GM20431 (cell line): ENCODE measurements at regions not wholly inside any gene's neighbourhood (a gene's known extent, or its start where the extent isn't known, plus 50 kb on each side); places are given as distances from the start of the nearest gene placed in this dataset.
"Not testable (repeated sequence)": the region's sequence is repeated elsewhere in the genome, so short reads cannot be mapped to it uniquely, and the experiment has no call there.

Experiments
- in situ Hi-C: fragments of 300-500 bp; cut with MseI, MboI; formaldehyde crosslinking; loops from one replicate; pipeline ENCODE4 v1.15.0; 2020; ENCODE audit warnings: low sequenced_read_pairs; ENCODE audit not compliant: unreplicated experiment

- in situ Hi-C loops, result no loop called here
These were observed 303.0 kb upstream of the RGS6 start for GRCh38 chr14:71629250-71629649.

DNA sequence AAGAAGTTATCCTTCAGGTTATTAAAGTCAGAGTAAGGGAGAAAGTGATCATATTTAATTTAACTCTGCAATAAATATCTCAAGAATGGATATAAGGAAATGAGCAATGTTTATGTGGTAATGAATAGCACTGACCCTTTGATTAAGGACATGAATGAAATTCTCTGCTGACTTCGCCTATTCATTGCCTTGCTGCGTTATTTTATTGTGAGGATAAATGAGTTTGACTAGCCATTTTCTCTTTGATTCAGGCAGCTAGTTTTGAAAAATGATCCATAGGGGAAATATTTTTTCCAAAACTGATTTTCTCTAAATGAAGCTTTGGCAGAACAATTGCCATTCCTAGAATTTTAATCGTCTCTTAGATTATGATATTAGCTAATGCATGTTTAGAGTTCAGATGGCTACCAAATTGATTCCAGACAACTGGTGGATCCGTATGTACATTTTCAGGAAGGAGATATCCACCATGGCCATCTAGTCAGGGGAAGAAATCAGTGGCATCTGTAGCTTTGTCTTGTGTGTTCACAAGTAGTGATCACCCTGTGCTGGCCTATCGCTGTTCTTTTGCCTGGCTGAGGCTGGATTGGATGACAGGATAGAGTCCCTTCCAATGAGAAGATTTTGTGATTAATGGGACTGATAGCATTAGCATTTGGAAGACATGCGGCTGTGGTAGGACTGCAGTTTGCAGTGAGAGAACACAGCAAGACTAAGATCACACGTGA lies 302.3 kb upstream of the RGS6 start:
- in situ Hi-C loops, result no loop called here

DNA sequence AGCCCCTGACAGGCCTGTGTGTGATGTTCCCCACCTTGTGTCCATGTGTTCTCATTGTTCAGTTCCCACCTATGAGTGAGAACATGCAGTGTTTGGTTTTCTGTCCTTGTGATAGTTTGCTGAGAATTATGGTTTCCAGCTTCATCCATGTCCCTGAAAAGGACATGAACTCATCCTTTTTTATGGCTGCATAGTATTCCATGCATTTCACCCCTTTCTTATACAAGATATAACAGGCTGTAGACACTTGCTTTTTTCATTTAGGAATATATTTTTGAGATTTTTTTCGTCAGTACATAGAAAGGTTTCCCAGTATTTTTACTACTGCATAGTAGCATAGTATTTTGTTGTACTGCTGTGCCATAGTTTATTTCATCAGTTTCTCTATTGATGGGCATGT lies 301.2 kb upstream of the RGS6 start:
- in situ Hi-C loops, result not testable (repeated sequence)

DNA sequence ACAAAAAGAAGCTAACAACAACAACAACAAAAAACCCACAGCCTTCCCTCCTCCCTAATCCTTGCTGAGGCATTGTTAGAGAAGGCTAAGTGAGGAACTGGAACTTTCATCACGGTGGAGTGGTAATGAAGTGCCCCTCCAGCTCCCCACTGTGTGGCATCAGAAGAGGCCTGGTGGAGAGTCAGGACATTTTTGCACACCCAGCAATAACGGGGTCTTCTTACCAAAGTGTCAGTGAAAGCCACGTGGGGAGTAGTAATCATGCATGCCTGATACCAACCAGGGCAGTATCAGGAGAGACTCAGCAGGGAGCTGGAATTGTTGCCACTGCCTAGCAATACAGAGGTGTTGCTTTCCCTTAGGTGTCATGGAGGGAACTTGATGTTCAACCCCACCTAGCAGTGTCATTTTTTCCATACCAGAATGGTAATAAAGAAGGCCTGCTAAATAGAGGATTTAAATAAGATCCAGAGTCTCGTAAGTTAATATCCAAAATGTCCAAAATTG lies 299.7 kb upstream of the RGS6 start:
- in situ Hi-C loops, result no loop called here

DNA sequence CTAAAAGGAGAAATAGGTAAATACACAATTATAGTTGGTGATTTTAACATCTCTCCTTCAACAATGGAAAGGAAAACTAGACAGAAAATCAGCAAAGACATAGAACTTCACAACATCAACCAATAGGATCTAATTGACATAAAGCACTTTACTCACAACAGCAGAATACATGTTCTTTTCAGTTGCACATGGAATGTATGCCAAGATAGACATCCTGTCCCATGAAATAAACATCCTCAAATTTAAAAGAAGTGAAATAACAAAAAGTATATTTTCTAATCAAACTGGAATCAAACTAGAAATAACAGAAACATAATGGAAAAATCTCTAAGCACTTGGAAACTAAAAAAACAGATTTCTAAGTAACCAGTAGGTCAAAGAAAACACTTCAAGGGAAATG lies 296.2 kb upstream of the RGS6 start:
- in situ Hi-C loops, result no loop called here

GRCh38 chr14:71636820-71637471 lies 295.3 kb upstream of the RGS6 start:
- in situ Hi-C loops, result no loop called here

DNA sequence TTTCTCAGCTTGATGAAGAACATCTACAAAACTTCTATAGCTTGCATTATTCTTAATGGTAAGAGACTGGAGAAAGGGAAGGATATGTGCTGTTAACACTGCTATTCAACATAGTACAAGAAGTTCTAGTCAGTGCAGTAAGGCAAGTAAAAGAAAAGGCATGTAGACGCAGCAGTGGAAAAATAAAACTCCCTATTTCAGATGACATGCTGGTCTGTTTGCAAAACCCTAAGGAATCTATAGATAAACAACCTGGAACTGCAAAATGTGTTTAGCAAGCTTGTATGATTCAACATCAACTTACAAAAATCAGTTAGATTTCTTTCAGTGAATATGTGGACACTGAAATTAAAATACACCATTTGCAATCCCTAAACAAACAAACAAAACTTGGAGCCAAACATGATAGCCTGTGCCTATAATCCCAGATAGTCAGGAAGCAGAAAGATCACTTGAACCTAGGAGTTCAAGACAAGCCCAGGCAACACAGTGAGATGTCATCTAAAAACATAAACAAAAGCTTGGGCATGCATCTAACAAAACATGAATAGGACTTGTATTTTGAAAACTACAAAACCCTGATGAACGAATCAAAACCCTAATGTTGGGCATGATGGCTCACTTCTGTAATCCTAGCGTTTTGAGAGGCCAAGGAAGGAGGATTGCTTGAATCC lies 293.6 kb upstream of the RGS6 start:
- in situ Hi-C loops, result no loop called here

- in situ Hi-C loops, result no loop called here
These were observed 289.5 kb upstream of the RGS6 start for GRCh38 chr14:71642715-71643114.

GRCh38 chr14:71645656-71646055 lies 286.6 kb upstream of the RGS6 start:
- in situ Hi-C loops, result no loop called here

- in situ Hi-C loops, result no loop called here
These were observed 285.7 kb upstream of the RGS6 start for GRCh38 chr14:71646518-71646917.

DNA sequence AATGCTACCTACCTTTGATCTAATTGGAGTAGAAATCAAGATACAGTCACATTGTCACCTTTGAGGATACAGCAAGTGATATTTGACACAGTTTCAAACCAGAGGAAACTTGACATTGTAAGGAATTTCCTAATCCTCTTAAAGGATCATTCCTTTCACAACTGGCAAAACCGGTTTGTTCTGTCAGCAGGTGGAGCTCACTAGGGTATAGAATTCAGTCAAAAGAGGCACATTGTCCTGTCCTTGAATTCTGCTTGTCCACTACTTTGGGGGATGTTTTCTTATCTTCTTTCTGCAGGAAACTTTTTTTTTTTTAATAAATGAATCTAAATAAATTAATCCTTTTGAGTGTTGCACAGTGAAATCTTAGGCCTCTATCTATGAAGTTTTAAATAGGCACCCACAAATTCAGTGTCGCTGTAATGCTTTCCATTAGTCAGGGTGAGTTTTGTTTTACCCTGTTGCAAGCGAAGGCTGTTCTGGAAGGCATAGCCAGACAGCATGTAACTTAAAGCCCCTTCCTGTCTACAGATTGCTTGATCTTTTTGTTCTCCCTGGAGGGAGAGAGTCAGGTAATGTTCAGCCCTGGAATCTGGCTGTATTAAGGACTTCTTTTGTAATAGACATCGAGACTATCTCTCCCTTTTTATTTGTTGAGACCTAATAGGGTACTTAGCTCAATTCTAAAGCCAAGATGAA lies 285.0 kb upstream of the RGS6 start:
- in situ Hi-C loops, result no loop called here

GRCh38 chr14:71648725-71649124 lies 283.5 kb upstream of the RGS6 start:
- in situ Hi-C loops, result no loop called here

- in situ Hi-C loops, result no loop called here
These were observed 282.0 kb upstream of the RGS6 start for GRCh38 chr14:71650187-71650755.

- in situ Hi-C loops, result no loop called here
These were observed 281.0 kb upstream of the RGS6 start for GRCh38 chr14:71651228-71651627.

DNA sequence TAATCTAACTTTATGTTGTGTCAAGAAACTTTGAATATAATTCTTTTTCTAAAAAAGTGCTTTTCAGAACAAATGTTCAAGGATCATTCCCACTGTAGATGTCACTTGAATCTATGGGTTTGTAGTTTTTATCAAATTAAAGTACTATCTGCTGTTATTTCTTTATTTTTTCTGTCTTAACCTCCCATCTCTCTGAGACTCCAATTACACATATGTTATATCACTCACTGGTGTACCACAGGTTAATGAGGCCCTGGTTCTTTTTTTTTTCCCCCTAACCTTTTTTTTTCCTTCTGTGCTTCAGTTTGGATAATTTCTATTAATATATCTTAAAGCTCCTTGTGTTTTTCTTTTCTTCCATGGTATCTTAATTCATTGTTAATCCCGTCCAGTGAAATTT lies 279.9 kb upstream of the RGS6 start:
- in situ Hi-C loops, result no loop called here

DNA sequence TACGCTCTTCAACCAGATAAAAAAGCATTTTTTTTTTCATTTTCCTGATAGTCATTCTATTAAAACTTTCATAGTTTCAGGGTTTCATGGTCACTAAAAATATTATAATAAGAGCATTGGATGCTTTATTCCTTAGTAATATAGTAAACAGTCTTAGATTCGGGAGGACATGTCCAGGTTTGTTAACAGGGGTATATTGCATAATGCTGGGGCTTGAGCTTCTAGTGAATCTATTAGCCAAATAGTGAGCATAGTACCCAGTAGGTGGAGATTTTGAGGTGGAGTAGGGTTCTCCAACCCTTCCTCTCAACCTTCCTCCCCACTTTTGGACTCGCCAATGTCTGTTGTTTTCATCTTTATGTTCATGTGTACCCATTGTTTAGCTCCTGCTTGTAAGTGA lies 277.4 kb upstream of the RGS6 start:
- in situ Hi-C loops, result no loop called here

DNA sequence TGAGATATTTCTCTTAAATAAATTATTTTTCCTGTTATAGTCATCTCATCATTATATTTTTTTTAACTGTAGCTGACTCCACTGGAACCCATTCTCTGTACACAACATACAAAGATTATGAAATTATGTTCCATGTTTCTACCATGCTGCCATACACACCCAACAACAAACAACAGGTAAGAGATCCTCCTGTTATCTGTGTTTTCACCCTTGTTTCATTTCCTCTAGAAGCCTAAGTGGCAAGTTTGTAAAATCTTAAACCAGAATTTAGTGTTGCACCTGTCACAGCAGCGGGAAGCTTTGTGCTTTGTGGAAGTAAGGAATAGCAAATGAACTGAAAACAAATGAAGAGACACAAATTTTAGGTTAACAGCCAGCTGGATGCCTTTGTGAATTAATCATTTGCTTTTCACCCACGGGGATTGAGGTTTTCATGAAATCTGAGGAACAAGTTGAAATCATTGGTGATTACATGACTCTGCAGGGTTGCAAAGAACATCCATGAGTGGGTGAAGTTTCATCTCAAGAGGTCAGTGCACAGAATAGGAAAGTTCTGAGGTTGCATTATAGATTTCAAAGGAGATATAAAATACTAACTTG lies 273.9 kb upstream of the RGS6 start:
- in situ Hi-C loops, result no loop called here

DNA sequence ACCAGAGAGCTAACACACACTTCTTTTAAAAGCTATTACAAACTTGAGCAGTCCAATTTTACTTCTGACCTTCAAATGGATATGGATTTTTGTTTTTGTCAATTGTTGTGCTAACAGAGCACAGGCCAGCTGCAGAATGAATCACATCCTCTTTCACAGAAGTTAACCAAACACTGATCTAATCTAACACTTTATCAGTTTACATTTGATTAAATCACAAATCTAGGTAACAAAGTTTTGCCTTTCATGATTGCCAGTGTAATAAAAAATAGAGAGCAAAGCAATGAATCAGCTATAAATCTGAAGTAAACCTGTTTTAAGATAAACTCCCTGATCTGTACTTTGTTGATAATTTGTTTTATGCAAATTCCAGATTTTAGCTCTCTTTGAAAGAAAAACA lies 273.1 kb upstream of the RGS6 start:
- in situ Hi-C loops, result no loop called here

- in situ Hi-C loops, result no loop called here
These were observed 270.8 kb upstream of the RGS6 start for GRCh38 chr14:71661441-71661840.

DNA sequence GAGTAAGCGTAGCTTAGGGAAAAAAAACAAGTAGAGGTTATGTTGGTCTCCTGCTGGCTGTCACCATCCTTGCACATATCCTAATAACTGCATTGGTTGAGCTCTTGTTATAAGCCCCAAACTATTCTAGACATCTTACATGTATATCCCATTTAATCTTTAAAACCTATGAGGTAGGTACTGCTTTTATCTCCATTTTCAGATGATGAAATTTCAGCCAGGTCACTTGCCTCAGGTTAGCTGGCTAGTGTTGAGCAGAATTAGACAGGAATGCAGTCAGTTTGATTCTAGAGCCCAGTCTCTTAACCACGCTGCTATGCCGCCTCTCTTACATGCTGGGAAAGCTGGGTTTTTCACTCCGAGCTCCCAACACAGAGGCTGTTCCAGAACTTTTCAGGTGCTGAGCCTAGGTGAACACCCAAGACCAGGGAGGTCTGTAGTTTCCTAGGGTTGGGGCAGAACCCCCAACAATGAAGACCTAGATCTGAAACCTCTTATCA lies 269.9 kb upstream of the RGS6 start:
- in situ Hi-C loops, result no loop called here
